Endothelial cell of umbilical vein (primary cell): ENCODE measurements at regions not wholly inside any gene's neighbourhood (a gene's known extent, or its start where the extent isn't known, plus 50 kb on each side); places are given as distances from the start of the nearest gene placed in this dataset.

ENCODE experiments used
- BruUV-seq: library from RNA; stranded (reverse); fragments of 400-500 nt; replicated peaks from 2 replicates; lab custom pipeline; 2021; lab: Mats Ljungman, UMichigan
- CTCF ChIA-PET: fragments of 300-600, 350-600 bp; sonication (Branson Sonifier 250); formaldehyde crosslinking; loops from one replicate; lab custom pipeline; 2021; ENCODE audit warnings: antibody characterized with exemption, inconsistent platforms; lab: Charles Lee
- POLR2A ChIA-PET: fragments of 300-600, 350-600 bp; sonication (Branson Sonifier 250); formaldehyde crosslinking; loops from one replicate; lab custom pipeline; 2021; ENCODE audit warnings: antibody characterized with exemption, inconsistent platforms; lab: Charles Lee
- DNase-seq: peaks from one replicate; pipeline ENCODE4 v3.0.0-alpha.2; 2011; ENCODE audit warnings: low read depth, low spot score
- FAIRE-seq: peaks from 2 replicates; lab custom pipeline; 2011; peaks lifted over from hg19 to GRCh38; lab: Jason Lieb, UNC
- H2AFZ ChIP-seq: 2 replicates; pipeline ENCODE4 v1.6.0; 2012; ENCODE audit warnings: low read depth, low read length, control low read depth, inconsistent platforms
- H3K27ac ChIP-seq: 2 replicates; pipeline ENCODE4 v1.5.1; 2011; ENCODE audit warnings: low read depth, mild to moderate bottlenecking, control low read depth, low read length, moderate library complexity; ENCODE audit not compliant: insufficient read depth
- H3K27me3 ChIP-seq, 2 experiments: 2 replicates each; pipeline versions ENCODE4 v1.6.0 to v1.6.1; 2011; ENCODE audit warnings: low read length in 2 of 2, mixed read lengths in 1 of 2; ENCODE audit not compliant: control insufficient read depth in 2 of 2, insufficient read depth in 2 of 2
- H3K36me3 ChIP-seq, 2 experiments: 2 replicates in 1 of 2; 3 replicates in 1 of 2; pipeline ENCODE4 v1.5.1; 2011; ENCODE audit warnings: low read length in 2 of 2, mild to moderate bottlenecking in 1 of 2, moderate library complexity in 1 of 2; ENCODE audit not compliant: control insufficient read depth in 2 of 2, insufficient read depth in 2 of 2; ENCODE audit errors: extremely low read depth in 1 of 2
- H3K4me1 ChIP-seq: 3 replicates; pipeline ENCODE4 v1.5.1; 2011; ENCODE audit warnings: mild to moderate bottlenecking, low read length; ENCODE audit not compliant: control insufficient read depth, insufficient read depth; ENCODE audit errors: extremely low read depth
- H3K4me2 ChIP-seq: 2 replicates; pipeline ENCODE4 v1.6.1; 2011; ENCODE audit warnings: low read length, control low read depth, mixed read lengths; ENCODE audit not compliant: insufficient read depth
- H3K4me3 ChIP-seq, 3 experiments: fragments of 200-600 bp in 1 of 3; sonication (generic), shearing (Covaris generic) in 1 of 3; replicated peaks in 1 of 3; 2 replicates each; pipeline ENCODE4 v1.5.1; 2011 to 2016; ENCODE audit warnings: control low read depth in 3 of 3, low read length in 3 of 3, mild to moderate bottlenecking in 2 of 3, inconsistent platforms in 1 of 3, low read depth in 1 of 3, moderate library complexity in 1 of 3; ENCODE audit not compliant: insufficient read depth in 1 of 3
- H3K79me2 ChIP-seq: 2 replicates; pipeline ENCODE4 v1.6.0; 2012; ENCODE audit warnings: low read length, inconsistent platforms; ENCODE audit not compliant: control insufficient read depth, insufficient read depth
- H3K9ac ChIP-seq: replicated peaks from 2 replicates; pipeline ENCODE3; 2011; ENCODE audit warnings: low read length, control low read depth; ENCODE audit not compliant: insufficient read depth; ENCODE audit errors: extremely low read depth
- H3K9me1 ChIP-seq: replicated peaks from 3 replicates; pipeline ENCODE4 v1.6.0; 2011; ENCODE audit warnings: mild to moderate bottlenecking, low read length; ENCODE audit not compliant: control insufficient read depth, insufficient read depth; ENCODE audit errors: extremely low read depth
- H3K9me3 ChIP-seq: replicated peaks from 2 replicates; pipeline ENCODE4 v1.5.1; 2012; ENCODE audit warnings: low read length, inconsistent platforms; ENCODE audit not compliant: control insufficient read depth, insufficient read depth
- H4K20me1 ChIP-seq: replicated peaks from 2 replicates; pipeline ENCODE3; 2011; ENCODE audit warnings: mild to moderate bottlenecking, low read length; ENCODE audit not compliant: control insufficient read depth, insufficient read depth; ENCODE audit errors: extremely low read depth
- CTCF ChIP-seq, 2 donors: IDR thresholded peaks; 1 replicate in 1 of 2; 2 replicates in 1 of 2; pipeline ENCODE4 v1.5.1; 2011; ENCODE audit warnings: low read length in 2 of 2, mild to moderate bottlenecking in 2 of 2, moderate library complexity in 2 of 2, control low read depth in 1 of 2, inconsistent platforms in 1 of 2, low read depth in 1 of 2; ENCODE audit not compliant: insufficient read depth in 1 of 2; ENCODE audit errors: extremely low read depth in 1 of 2
- EZH2 ChIP-seq: IDR thresholded peaks from 2 replicates; pipeline ENCODE4 v1.6.1; 2012; ENCODE audit warnings: borderline replicate concordance, low read depth, mild to moderate bottlenecking, moderate library complexity, low read length, inconsistent platforms; ENCODE audit not compliant: severe bottlenecking
- FOS ChIP-seq: IDR thresholded peaks from 2 replicates; pipeline ENCODE4 v1.6.1; 2011; ENCODE audit warnings: mild to moderate bottlenecking, low read length, moderate library complexity, borderline replicate concordance; ENCODE audit not compliant: insufficient read depth
- GATA2 ChIP-seq: IDR thresholded peaks from 2 replicates; pipeline ENCODE4 v1.7.0; 2011; ENCODE audit warnings: low read depth, mild to moderate bottlenecking, moderate library complexity, mixed read lengths, low read length; ENCODE audit not compliant: insufficient read length, insufficient read depth
- JUN ChIP-seq: IDR thresholded peaks from 2 replicates; pipeline ENCODE4 v1.6.1; 2011; ENCODE audit warnings: borderline replicate concordance, low read depth; ENCODE audit not compliant: insufficient read length, insufficient read depth
- MAX ChIP-seq: IDR thresholded peaks from 2 replicates; pipeline ENCODE4 v1.6.1; 2011; ENCODE audit not compliant: insufficient read depth, insufficient read length
- MYC ChIP-seq: IDR thresholded peaks from one replicate; pipeline ENCODE4 v1.6.1; 2011; ENCODE audit warnings: mild to moderate bottlenecking, low read depth, low read length
- POLR2A ChIP-seq: IDR thresholded peaks from 2 replicates; pipeline ENCODE4 v1.6.1; 2012; ENCODE audit warnings: low read depth, mild to moderate bottlenecking, control low read depth, low read length
- POLR2AphosphoS5 ChIP-seq: IDR thresholded peaks from 2 replicates; pipeline ENCODE4 v1.6.1; 2012; ENCODE audit warnings: low read depth, mild to moderate bottlenecking, control low read depth, low read length, moderate library complexity; ENCODE audit not compliant: insufficient read depth
- dilution Hi-C: fragments of 300-500 bp; cut with MboI; formaldehyde crosslinking; loops from one replicate; pipeline ENCODE4 v1.15.0; 2019; ENCODE audit warnings: low sequenced_read_pairs; ENCODE audit not compliant: extremely low pct_ligation_motif_present
- intact Hi-C: fragments of 100-400 bp; cut with micrococcal nuclease; formaldehyde crosslinking; loops from one replicate; pipeline ENCODE4 v1.10.0; 2022

- ChIA-PET POLR2A (no interaction called here), CTCF (no interaction called here)
- FAIRE-seq: no peak
- DNase-seq: no peak
- H2AFZ ChIP-seq: no peak overlapping the region
- no peak overlapping the region for H3K4me3 ChIP-seq
- H3K9me3 ChIP-seq: no peaks in the 10 kb centered on the region
- intact Hi-C loops: no loop called here
- no peaks in the 10 kb centered on the region for H3K4me1 ChIP-seq
- TF ChIP-seq POLR2A (no peak), CTCF (IDR thresholded peaks at IDR 0.05; ENCODE audit: extremely low read depth in 1 of 2, insufficient read depth in 1 of 2, low read depth in 1 of 2, low read length in 2 of 2) (no peak), MAX (no peak), FOS (no peak), POLR2AphosphoS5 (no peak), GATA2 (no peak), JUN (no peak), MYC (no peak), EZH2 (no peak)
- dilution Hi-C loops: no loop called here
- H3K9me1 ChIP-seq: no peaks in the 10 kb centered on the region
- H3K36me3 ChIP-seq: no peaks in the 10 kb centered on the region
- no peaks in the 10 kb centered on the region for H3K79me2 ChIP-seq
- H3K27me3 ChIP-seq: no peaks in the 10 kb centered on the region
- H3K9ac ChIP-seq: no peak overlapping the region
- H3K27ac ChIP-seq: no peak overlapping the region
- BruUV-seq: no TSS peak
- no peaks in the 10 kb centered on the region for H4K20me1 ChIP-seq
- no peak overlapping the region for H3K4me2 ChIP-seq
Measured at GRCh38 chr7:16278167-16278787, 143.1 kb downstream of the CRPPA start.
